ENCODE measurements at regions not wholly inside any gene's neighbourhood (a gene's known extent, or its start where the extent isn't known, plus 50 kb on each side); places are given as distances from the start of the nearest gene placed in this dataset.
"Not testable (repeated sequence)": the region's sequence is repeated elsewhere in the genome, so short reads cannot be mapped to it uniquely, and the experiment has no call there.

DNA sequence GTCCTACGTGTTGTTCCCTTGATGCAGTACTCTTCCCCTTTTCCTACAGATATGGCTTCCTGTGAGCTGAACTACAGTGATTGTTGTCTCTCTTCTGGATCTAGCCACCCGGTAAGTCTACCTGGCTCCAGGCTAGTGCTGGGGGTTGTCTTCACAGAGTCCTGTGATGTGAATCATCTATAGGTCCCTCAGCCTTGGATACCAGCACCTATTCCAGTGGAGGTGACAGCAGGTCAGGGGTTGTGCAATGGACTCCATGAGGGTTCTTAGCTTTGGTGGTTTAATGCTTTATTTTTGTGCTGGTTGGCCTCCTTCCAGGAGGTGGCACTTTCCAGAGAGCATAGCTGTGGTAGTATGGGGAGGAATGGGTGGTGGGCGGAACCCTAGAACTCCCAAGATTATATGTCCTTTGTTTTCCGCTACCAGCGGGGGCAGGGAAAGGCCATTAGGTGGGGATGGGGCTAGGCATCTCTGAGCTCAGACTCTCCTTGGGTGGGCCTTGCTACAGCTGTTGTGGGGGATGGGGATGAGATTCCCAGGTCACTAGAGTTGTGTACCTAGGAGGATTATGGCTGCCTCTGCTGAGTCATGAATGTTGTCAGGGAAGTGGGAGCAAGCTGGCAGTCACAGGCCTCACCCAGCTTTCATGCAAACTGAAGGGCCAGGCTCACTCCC, 121.4 kb upstream of the ANKRD50 start:
- Histone ChIP-seq H3K9me3 (ENCODE audit: control insufficient read depth in 2 of 2, insufficient read depth in 1 of 2, low read depth in 1 of 2, low read length in 1 of 2) (peaks cover 0 to 9% of the 10 kb centered on the region in 2 donors), H3K27me3 (ENCODE audit: control insufficient read depth in 3 of 3, insufficient read depth in 3 of 3, low read length in 3 of 3) (no peaks in the 10 kb centered on the region), H3K36me3 (ENCODE audit: control insufficient read depth in 3 of 3, insufficient read depth in 2 of 3, low read depth in 1 of 3, low read length in 3 of 3) (no peaks in the 10 kb centered on the region), H3K4me1 (ENCODE audit: control insufficient read depth in 3 of 3, insufficient read depth in 2 of 3, low read depth in 1 of 3, low read length in 2 of 3) (no peaks in the 10 kb centered on the region), H3K4me3 (ENCODE audit: low read depth in 1 of 3, low read length in 3 of 3) (no peak overlapping the region), H3K27ac (ENCODE audit: low read depth in 1 of 3, low read length in 2 of 3) (no peak overlapping the region)
- DNase-seq (no peak), FAIRE-seq (no peak)
- 91% methylated on average over 5 of the region's 5 CpGs for WGBS, 3 donors

DNA sequence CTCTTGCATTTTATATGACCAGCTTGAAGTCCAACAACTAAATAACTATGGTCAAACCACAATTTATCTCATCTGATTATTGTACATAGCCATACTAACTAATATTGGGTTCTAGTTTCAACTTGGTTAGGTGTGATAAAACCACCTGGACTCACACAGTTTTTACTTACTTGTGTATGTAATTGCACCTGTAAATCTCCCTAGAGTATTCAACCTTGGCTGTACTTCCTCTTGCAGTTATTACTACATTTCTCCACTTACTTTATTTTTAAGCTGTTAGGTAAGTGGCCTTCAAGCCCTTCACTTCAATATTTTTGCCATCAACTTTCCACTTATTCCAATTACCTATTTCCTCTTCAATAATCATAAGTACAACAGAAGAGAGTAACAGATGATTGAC, 115.8 kb upstream of the ANKRD50 start:
- no peak for DNase-seq
- H3K27me3 ChIP-seq (ENCODE audit: control insufficient read depth in 3 of 3, insufficient read depth in 3 of 3, low read length in 3 of 3): no peaks in the 10 kb centered on the region

DNA sequence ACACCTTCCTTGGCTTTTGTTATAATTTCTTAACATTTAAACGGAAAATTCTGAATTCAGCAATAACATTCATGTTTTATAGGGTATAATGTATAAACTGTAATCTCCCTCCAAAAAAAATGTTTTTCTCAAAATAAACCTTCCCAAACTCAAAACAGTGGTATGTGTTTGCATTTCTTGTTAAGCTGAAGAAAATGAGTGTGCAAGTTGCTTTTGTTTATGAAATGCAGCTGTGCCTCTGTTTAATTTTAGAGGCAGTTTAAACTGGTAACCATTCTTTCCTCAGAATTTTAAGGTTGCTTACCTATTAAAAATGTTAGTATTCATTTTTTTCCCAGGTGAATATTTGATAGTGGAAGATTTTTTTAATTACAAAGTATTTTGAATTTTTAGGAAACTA, 105.0 kb upstream of the ANKRD50 start:
- no peaks in the 10 kb centered on the region for H3K36me3 ChIP-seq (ENCODE audit: control insufficient read depth in 3 of 3, insufficient read depth in 2 of 3, low read depth in 1 of 3, low read length in 3 of 3)

More for the DNA sequence above, 115.8 kb upstream of the ANKRD50 start:
- FAIRE-seq: no peak
- H3K36me3 ChIP-seq (ENCODE audit: control insufficient read depth in 3 of 3, insufficient read depth in 2 of 3, low read depth in 1 of 3, low read length in 3 of 3): no peaks in the 10 kb centered on the region
- no peak overlapping the region for H3K4me3 ChIP-seq (ENCODE audit: low read depth in 1 of 3, low read length in 3 of 3)
- H3K27ac ChIP-seq (ENCODE audit: low read depth in 1 of 3, low read length in 2 of 3): no peak overlapping the region
- H3K9me3 ChIP-seq (ENCODE audit: control insufficient read depth in 2 of 2, insufficient read depth in 1 of 2, low read depth in 1 of 2, low read length in 1 of 2): no peaks in the 10 kb centered on the region
- no peaks in the 10 kb centered on the region for H3K4me1 ChIP-seq (ENCODE audit: control insufficient read depth in 3 of 3, insufficient read depth in 2 of 3, low read depth in 1 of 3, low read length in 2 of 3)

GRCh38 chr4:124812203-124812602, 99.7 kb upstream of the ANKRD50 start:
- WGBS, 3 donors: 81 to 90% (median 88%) methylated on average over 6 of the region's 6 CpGs

More for the DNA sequence above, 105.0 kb upstream of the ANKRD50 start:
- peaks cover 0 to 6% of the 10 kb centered on the region in 2 donors for H3K9me3 ChIP-seq (ENCODE audit: control insufficient read depth in 2 of 2, insufficient read depth in 1 of 2, low read depth in 1 of 2, low read length in 1 of 2)
- FAIRE-seq (peak; percentile 33), DNase-seq (no peak)
- no peaks in the 10 kb centered on the region for H3K4me1 ChIP-seq (ENCODE audit: control insufficient read depth in 3 of 3, insufficient read depth in 2 of 3, low read depth in 1 of 3, low read length in 2 of 3)
- H3K4me3 ChIP-seq (ENCODE audit: low read depth in 1 of 3, low read length in 3 of 3): no peak overlapping the region
- WGBS, 3 donors: 63 to 78% (median 71%) methylated on average over 1 of the region's 1 CpG
- no peaks in the 10 kb centered on the region for H3K27me3 ChIP-seq (ENCODE audit: control insufficient read depth in 3 of 3, insufficient read depth in 3 of 3, low read length in 3 of 3)
- no peak overlapping the region for H3K27ac ChIP-seq (ENCODE audit: low read depth in 1 of 3, low read length in 2 of 3)

DNA sequence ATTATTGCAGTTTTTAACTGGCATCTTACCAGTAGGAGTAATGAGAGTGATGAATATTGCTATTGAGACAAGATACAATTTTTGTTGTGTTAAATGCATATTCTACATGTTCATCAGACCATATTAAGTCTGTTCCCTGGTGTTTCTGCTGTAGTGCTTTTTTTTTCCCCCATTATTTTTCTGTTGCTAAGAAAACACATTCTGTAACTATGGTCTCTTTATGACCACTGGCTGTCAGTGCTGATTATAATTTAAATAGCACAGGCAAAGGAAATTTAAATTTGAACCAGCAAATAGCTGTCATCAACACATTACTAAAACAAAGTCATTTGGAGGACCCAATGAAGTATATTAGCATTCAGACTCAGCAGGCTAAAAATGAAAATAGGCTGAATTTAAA, 98.3 kb upstream of the ANKRD50 start:
- H3K27me3 ChIP-seq (ENCODE audit: control insufficient read depth in 3 of 3, insufficient read depth in 3 of 3, low read length in 3 of 3): no peaks in the 10 kb centered on the region
- H3K27ac ChIP-seq (ENCODE audit: low read depth in 1 of 3, low read length in 2 of 3): no peak overlapping the region
- H3K36me3 ChIP-seq (ENCODE audit: control insufficient read depth in 3 of 3, insufficient read depth in 2 of 3, low read depth in 1 of 3, low read length in 3 of 3): no peaks in the 10 kb centered on the region
- no peak overlapping the region for H3K4me3 ChIP-seq (ENCODE audit: low read depth in 1 of 3, low read length in 3 of 3)
- peaks cover 0 to 7% of the 10 kb centered on the region in 2 donors for H3K9me3 ChIP-seq (ENCODE audit: control insufficient read depth in 2 of 2, insufficient read depth in 1 of 2, low read depth in 1 of 2, low read length in 1 of 2)
- FAIRE-seq: no peak
- no peaks in the 10 kb centered on the region for H3K4me1 ChIP-seq (ENCODE audit: control insufficient read depth in 3 of 3, insufficient read depth in 2 of 3, low read depth in 1 of 3, low read length in 2 of 3)
- DNase-seq: no peak

More at GRCh38 chr4:124812203-124812602, 99.7 kb upstream of the ANKRD50 start:
- H3K9me3 ChIP-seq (ENCODE audit: control insufficient read depth in 2 of 2, insufficient read depth in 1 of 2, low read depth in 1 of 2, low read length in 1 of 2); H3K4me3 ChIP-seq (ENCODE audit: low read depth in 1 of 3, low read length in 3 of 3); H3K36me3 ChIP-seq (ENCODE audit: control insufficient read depth in 3 of 3, insufficient read depth in 2 of 3, low read depth in 1 of 3, low read length in 3 of 3); DNase-seq; H3K4me1 ChIP-seq (ENCODE audit: control insufficient read depth in 3 of 3, insufficient read depth in 2 of 3, low read depth in 1 of 3, low read length in 2 of 3); H3K27ac ChIP-seq (ENCODE audit: low read depth in 1 of 3, low read length in 2 of 3); FAIRE-seq; H3K27me3 ChIP-seq (ENCODE audit: control insufficient read depth in 3 of 3, insufficient read depth in 3 of 3, low read length in 3 of 3): not testable (repeated sequence)

GRCh38 chr4:124807421-124807820, 94.9 kb upstream of the ANKRD50 start:
- 15 to 48% (median 16%) methylated on average over 1 of the region's 1 CpG for WGBS, 3 donors
- no peak for FAIRE-seq
- no peak for DNase-seq
- H3K4me3 ChIP-seq (ENCODE audit: low read depth in 1 of 3, low read length in 3 of 3): no peak overlapping the region
- H3K4me1 ChIP-seq (ENCODE audit: control insufficient read depth in 3 of 3, insufficient read depth in 2 of 3, low read depth in 1 of 3, low read length in 2 of 3): no peaks in the 10 kb centered on the region
- H3K27me3 ChIP-seq (ENCODE audit: control insufficient read depth in 3 of 3, insufficient read depth in 3 of 3, low read length in 3 of 3): no peaks in the 10 kb centered on the region
- H3K9me3 ChIP-seq (ENCODE audit: control insufficient read depth in 2 of 2, insufficient read depth in 1 of 2, low read depth in 1 of 2, low read length in 1 of 2): peaks cover 0 to 3% of the 10 kb centered on the region in 2 donors
- H3K36me3 ChIP-seq (ENCODE audit: control insufficient read depth in 3 of 3, insufficient read depth in 2 of 3, low read depth in 1 of 3, low read length in 3 of 3): no peaks in the 10 kb centered on the region
- H3K27ac ChIP-seq (ENCODE audit: low read depth in 1 of 3, low read length in 2 of 3): no peak overlapping the region

GRCh38 chr4:124806403-124806802, 93.9 kb upstream of the ANKRD50 start:
- no peak for DNase-seq
- H3K27ac ChIP-seq (ENCODE audit: low read depth in 1 of 3, low read length in 2 of 3): no peak overlapping the region
- no peaks in the 10 kb centered on the region for H3K27me3 ChIP-seq (ENCODE audit: control insufficient read depth in 3 of 3, insufficient read depth in 3 of 3, low read length in 3 of 3)
- no peak overlapping the region for H3K4me3 ChIP-seq (ENCODE audit: low read depth in 1 of 3, low read length in 3 of 3)
- no peaks in the 10 kb centered on the region for H3K36me3 ChIP-seq (ENCODE audit: control insufficient read depth in 3 of 3, insufficient read depth in 2 of 3, low read depth in 1 of 3, low read length in 3 of 3)
- WGBS, 3 donors: 82 to 87% (median 83%) methylated on average over 2 of the region's 2 CpGs
- H3K4me1 ChIP-seq (ENCODE audit: control insufficient read depth in 3 of 3, insufficient read depth in 2 of 3, low read depth in 1 of 3, low read length in 2 of 3): no peaks in the 10 kb centered on the region
- no peaks in the 10 kb centered on the region for H3K9me3 ChIP-seq (ENCODE audit: control insufficient read depth in 2 of 2, insufficient read depth in 1 of 2, low read depth in 1 of 2, low read length in 1 of 2)
- no peak for FAIRE-seq

GRCh38 chr4:124804584-124804983, 92.1 kb upstream of the ANKRD50 start:
- DNase-seq (no peak), FAIRE-seq (no peak)
- no peak overlapping the region for H3K27ac ChIP-seq (ENCODE audit: low read depth in 1 of 3, low read length in 2 of 3)

DNA sequence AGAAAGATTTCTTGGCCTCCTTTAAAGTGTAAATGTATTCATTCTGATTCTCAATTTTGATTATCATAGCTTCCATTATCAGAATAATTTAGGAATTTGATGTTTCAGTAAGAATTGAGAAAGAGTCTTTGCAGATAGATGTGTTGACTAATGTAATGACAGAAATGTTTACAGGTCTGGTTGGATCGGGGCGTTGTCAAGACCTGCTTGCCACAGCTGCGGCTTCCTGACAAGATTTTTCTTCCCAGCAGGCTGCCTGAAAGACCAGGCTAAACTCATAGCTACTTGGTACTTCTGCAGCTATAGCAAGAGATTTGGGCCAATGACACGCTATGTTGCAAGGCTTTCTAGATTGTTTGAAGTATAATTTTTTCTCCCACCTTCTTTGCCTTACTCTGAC, 91.5 kb upstream of the ANKRD50 start:
- H3K27me3 ChIP-seq (ENCODE audit: control insufficient read depth in 3 of 3, insufficient read depth in 3 of 3, low read length in 3 of 3): no peaks in the 10 kb centered on the region
- no peak overlapping the region for H3K4me3 ChIP-seq (ENCODE audit: low read depth in 1 of 3, low read length in 3 of 3)
- H3K9me3 ChIP-seq (ENCODE audit: control insufficient read depth in 2 of 2, insufficient read depth in 1 of 2, low read depth in 1 of 2, low read length in 1 of 2): no peaks in the 10 kb centered on the region
- H3K4me1 ChIP-seq (ENCODE audit: control insufficient read depth in 3 of 3, insufficient read depth in 2 of 3, low read depth in 1 of 3, low read length in 2 of 3): no peaks in the 10 kb centered on the region
- DNase-seq (no peak), FAIRE-seq (no peak)
- no peak overlapping the region for H3K27ac ChIP-seq (ENCODE audit: low read depth in 1 of 3, low read length in 2 of 3)
- no peaks in the 10 kb centered on the region for H3K36me3 ChIP-seq (ENCODE audit: control insufficient read depth in 3 of 3, insufficient read depth in 2 of 3, low read depth in 1 of 3, low read length in 3 of 3)
- WGBS, 3 donors: 65 to 77% (median 70%) methylated on average over 4 of the region's 4 CpGs

More at GRCh38 chr4:124804584-124804983, 92.1 kb upstream of the ANKRD50 start:
- H3K27me3 ChIP-seq (ENCODE audit: control insufficient read depth in 3 of 3, insufficient read depth in 3 of 3, low read length in 3 of 3): no peaks in the 10 kb centered on the region
- no peaks in the 10 kb centered on the region for H3K9me3 ChIP-seq (ENCODE audit: control insufficient read depth in 2 of 2, insufficient read depth in 1 of 2, low read depth in 1 of 2, low read length in 1 of 2)
- no peaks in the 10 kb centered on the region for H3K4me1 ChIP-seq (ENCODE audit: control insufficient read depth in 3 of 3, insufficient read depth in 2 of 3, low read depth in 1 of 3, low read length in 2 of 3)
- H3K4me3 ChIP-seq (ENCODE audit: low read depth in 1 of 3, low read length in 3 of 3): no peak overlapping the region
- no peaks in the 10 kb centered on the region for H3K36me3 ChIP-seq (ENCODE audit: control insufficient read depth in 3 of 3, insufficient read depth in 2 of 3, low read depth in 1 of 3, low read length in 3 of 3)

All from small intestine (tissue), 7 donors.